Kidney epithelial cell (primary cell): ENCODE measurements at regions not wholly inside any gene's neighbourhood (a gene's known extent, or its start where the extent isn't known, plus 50 kb on each side); places are given as distances from the start of the nearest gene placed in this dataset.
A peak's percentile ranks its signal among the peaks of the same experiment; 100 is the strongest.
"Not testable (repeated sequence)": the region's sequence is repeated elsewhere in the genome, so short reads cannot be mapped to it uniquely, and the experiment has no call there.

Source experiments
- DNase-seq: peaks from one replicate; pipeline ENCODE4 v3.0.0-alpha.2; 2010; ENCODE audit warnings: low read depth
- H3K27me3 ChIP-seq: 2 replicates; pipeline ENCODE4 v1.6.0; 2011; ENCODE audit warnings: low read length; ENCODE audit not compliant: control insufficient read depth, insufficient read depth
- H3K36me3 ChIP-seq: 2 replicates; pipeline ENCODE4 v1.5.1; 2011; ENCODE audit warnings: low read length; ENCODE audit not compliant: control insufficient read depth, insufficient read depth
- H3K4me3 ChIP-seq: 2 replicates; pipeline ENCODE4 v1.5.1; 2011; ENCODE audit warnings: low read depth, mild to moderate bottlenecking, control low read depth, low read length
- CTCF ChIP-seq: IDR thresholded peaks from 2 replicates; pipeline ENCODE4 v1.5.1; 2011; ENCODE audit warnings: mild to moderate bottlenecking, moderate library complexity, low read length, control low read depth, inconsistent platforms; ENCODE audit not compliant: insufficient read depth, poor library complexity, severe bottlenecking

GRCh38 chr20:55424968-55425367 lies 580.4 kb downstream of the CBLN4 start:
- no peak for TF ChIP-seq CTCF
- Histone ChIP-seq H3K36me3 (no peaks in the 10 kb centered on the region), H3K27me3 (no peaks in the 10 kb centered on the region), H3K4me3 (no peak overlapping the region)
- no peak for DNase-seq

DNA sequence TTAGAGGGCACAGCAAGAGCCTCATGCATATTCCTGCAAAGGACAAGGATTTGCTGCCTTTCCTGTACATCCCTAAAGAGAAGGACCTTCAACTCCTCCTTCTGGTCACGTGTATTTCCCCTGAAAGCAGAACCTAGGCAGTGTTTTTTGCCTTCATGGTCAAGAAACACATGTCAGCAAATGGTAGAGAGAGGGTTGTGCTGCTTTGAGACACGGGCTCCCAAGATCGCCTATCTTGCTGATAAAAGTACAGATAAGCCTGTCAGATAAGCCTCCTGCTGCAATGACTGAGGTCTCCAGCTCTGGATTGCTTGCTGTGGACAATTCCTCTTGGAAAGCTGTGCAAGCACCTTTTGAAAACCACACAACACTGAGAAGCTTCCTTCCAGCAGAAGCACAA lies 580.8 kb downstream of the CBLN4 start:
- Histone ChIP-seq H3K4me3 (no peak overlapping the region), H3K36me3 (no peaks in the 10 kb centered on the region), H3K27me3 (no peaks in the 10 kb centered on the region)
- TF ChIP-seq CTCF: no peak
- no peak for DNase-seq

- no peak for DNase-seq
- no peaks in the 10 kb centered on the region for H3K36me3 ChIP-seq
- H3K4me3 ChIP-seq: no peak overlapping the region
- no peak for TF ChIP-seq CTCF
- H3K27me3 ChIP-seq: no peaks in the 10 kb centered on the region
These were observed 587.5 kb downstream of the CBLN4 start for GRCh38 chr20:55417836-55418235.

GRCh38 chr20:55415567-55416142 lies 589.7 kb downstream of the CBLN4 start:
- no peak for DNase-seq
- Histone ChIP-seq H3K36me3 (no peaks in the 10 kb centered on the region), H3K4me3 (no peak overlapping the region), H3K27me3 (no peaks in the 10 kb centered on the region)
- TF ChIP-seq CTCF: peak; percentile 44

DNA sequence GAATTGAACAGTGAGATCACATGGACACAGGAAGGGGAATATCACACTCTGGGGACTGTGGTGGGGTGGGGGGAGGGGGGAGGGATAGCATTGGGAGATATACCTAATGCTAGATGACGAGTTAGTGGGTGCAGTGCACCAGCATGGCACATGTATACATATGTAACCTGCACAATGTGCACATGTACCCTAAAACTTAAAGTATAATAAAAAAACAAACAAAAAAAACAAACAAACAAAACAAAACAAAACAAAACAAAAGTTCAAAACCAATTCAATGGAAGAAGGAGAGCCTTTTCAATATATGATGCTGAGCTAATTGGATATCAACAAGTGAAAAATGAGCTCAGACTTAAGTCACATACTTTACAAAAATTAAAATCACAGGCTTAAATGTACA lies 592.8 kb downstream of the CBLN4 start:
- not testable (repeated sequence) for H3K36me3 ChIP-seq, H3K27me3 ChIP-seq, H3K4me3 ChIP-seq, DNase-seq

GRCh38 chr20:55406891-55407290 lies 598.4 kb downstream of the CBLN4 start:
- TF ChIP-seq CTCF: no peak
- Histone ChIP-seq H3K36me3 (no peaks in the 10 kb centered on the region), H3K4me3 (no peak overlapping the region), H3K27me3 (no peaks in the 10 kb centered on the region)
- no peak for DNase-seq
